ENCODE measurements at regions not wholly inside any gene's neighbourhood (a gene's known extent, or its start where the extent isn't known, plus 50 kb on each side); places are given as distances from the start of the nearest gene placed in this dataset.

GRCh38 chrX:9162698-9163097, 128.8 kb upstream of the FAM9B start:
- Histone ChIP-seq H3K27me3 (ENCODE audit: insufficient read depth, poor library complexity, severe bottlenecking) (no peaks in the 10 kb centered on the region), H3K27ac (replicated peaks) (no peak overlapping the region), H3K4me3 (replicated peaks; ENCODE audit: insufficient read depth, low read length) (no peak overlapping the region)
- TF ChIP-seq SPI1 (IDR thresholded peaks at IDR 0.05; ENCODE audit: borderline replicate concordance, low read depth): no peak
- TF ChIP-seq CTCF (IDR thresholded peaks at IDR 0.05; ENCODE audit: insufficient read depth, low read length): no peak
- no peak for TF ChIP-seq GABPA (IDR thresholded peaks at IDR 0.05; ENCODE audit: low read depth)
- TF ChIP-seq REST (IDR thresholded peaks at IDR 0.05; ENCODE audit: insufficient replicate concordance, low read depth): no peak
- TF ChIP-seq POLR2AphosphoS5 (IDR thresholded peaks at IDR 0.05; ENCODE audit: low read depth): no peak
- no peak for DNase-seq (ENCODE audit: low read depth in 1 of 2, low spot score in 1 of 2)

- no peak for TF ChIP-seq POLR2AphosphoS5 (IDR thresholded peaks at IDR 0.05; ENCODE audit: low read depth)
- TF ChIP-seq GABPA (IDR thresholded peaks at IDR 0.05; ENCODE audit: low read depth): no peak
- no peak for TF ChIP-seq SPI1 (IDR thresholded peaks at IDR 0.05; ENCODE audit: borderline replicate concordance, low read depth)
- no peak for TF ChIP-seq CTCF (IDR thresholded peaks at IDR 0.05; ENCODE audit: insufficient read depth, low read length)
- TF ChIP-seq REST (IDR thresholded peaks at IDR 0.05; ENCODE audit: insufficient replicate concordance, low read depth): no peak
- no peak overlapping the region for H3K27ac ChIP-seq (replicated peaks)
- no peak for DNase-seq (ENCODE audit: low read depth in 1 of 2, low spot score in 1 of 2)
- no peaks in the 10 kb centered on the region for H3K27me3 ChIP-seq (ENCODE audit: insufficient read depth, poor library complexity, severe bottlenecking)
- H3K4me3 ChIP-seq (replicated peaks; ENCODE audit: insufficient read depth, low read length): no peak overlapping the region
These were observed 129.3 kb upstream of the FAM9B start for GRCh38 chrX:9163214-9163709.

- DNase-seq (ENCODE audit: low read depth in 1 of 2, low spot score in 1 of 2): no peak
- TF ChIP-seq GABPA (IDR thresholded peaks at IDR 0.05; ENCODE audit: low read depth): no peak
- no peak for TF ChIP-seq CTCF (IDR thresholded peaks at IDR 0.05; ENCODE audit: insufficient read depth, low read length)
- no peak for TF ChIP-seq REST (IDR thresholded peaks at IDR 0.05; ENCODE audit: insufficient replicate concordance, low read depth)
- TF ChIP-seq POLR2AphosphoS5 (IDR thresholded peaks at IDR 0.05; ENCODE audit: low read depth): no peak
- TF ChIP-seq SPI1 (IDR thresholded peaks at IDR 0.05; ENCODE audit: borderline replicate concordance, low read depth): no peak
- Histone ChIP-seq H3K4me3 (replicated peaks; ENCODE audit: insufficient read depth, low read length) (no peak overlapping the region), H3K27ac (replicated peaks) (no peak overlapping the region), H3K27me3 (ENCODE audit: insufficient read depth, poor library complexity, severe bottlenecking) (no peaks in the 10 kb centered on the region)
These were observed 130.2 kb upstream of the FAM9B start for GRCh38 chrX:9164086-9164485.
